HepG2 (cell line): ENCODE measurements at regions not wholly inside any gene's neighbourhood (a gene's known extent, or its start where the extent isn't known, plus 50 kb on each side); places are given as distances from the start of the nearest gene placed in this dataset.

Source experiments
- ATAC-seq: fragments of 200-7000 bp; cut with Tn5 transposase; 3 replicates; pipeline ENCODE4 v1.9.1; 2020; ENCODE audit warnings: mild to moderate bottlenecking, moderate library complexity
- BruUV-seq: library from RNA; stranded (reverse); fragments of 400-500 nt; replicated peaks from 2 replicates; lab custom pipeline; 2021; lab: Mats Ljungman, UMichigan
- CTCF ChIA-PET: fragments of 300-600 bp; formaldehyde crosslinking; extraction: SDS; loops from one replicate; lab custom pipeline; 2021; ENCODE audit warnings: low total read pairs, inconsistent platforms, low intra/inter-chr PET ratio; lab: Yijun Ruan, JAX
- POLR2A ChIA-PET: fragments of 350-600 bp; sonication (Branson Sonifier 250); formaldehyde crosslinking; loops from one replicate; lab custom pipeline; 2020; ENCODE audit warnings: antibody characterized with exemption, inconsistent platforms; lab: Yijun Ruan, JAX
- DNase-seq: peaks from one replicate; pipeline ENCODE4 v3.0.0-alpha.2; 2015; ENCODE audit warnings: low spot score
- FAIRE-seq: peaks from 3 replicates; lab custom pipeline; 2011; peaks lifted over from hg19 to GRCh38; lab: Jason Lieb, UNC
- H2AFZ ChIP-seq: one replicate; pipeline ENCODE4 v1.6.1; 2011; ENCODE audit warnings: low read length, inconsistent platforms
- H3K27ac ChIP-seq: fragments of 300-600 bp; 3 replicates; pipeline ENCODE4 v1.8.0; 2011; ENCODE audit warnings: mixed run types, mild to moderate bottlenecking, mixed read lengths, low read length, inconsistent platforms; ENCODE audit not compliant: insufficient read depth; ENCODE audit errors: extremely low read length
- H3K27me3 ChIP-seq, 2 experiments: fragments of 200-600 bp in 1 of 2; 2 replicates in 1 of 2; 3 replicates in 1 of 2; pipeline versions ENCODE4 v1.6.0 to v1.8.0; 2011; ENCODE audit warnings: low read length in 2 of 2, mild to moderate bottlenecking in 2 of 2, moderate library complexity in 2 of 2, inconsistent platforms in 1 of 2; ENCODE audit not compliant: insufficient read depth in 2 of 2, control insufficient read depth in 1 of 2
- H3K36me3 ChIP-seq, 2 experiments: fragments of 200-600 bp in 1 of 2; replicated peaks in 1 of 2; 2 replicates in 1 of 2; 3 replicates in 1 of 2; pipeline versions ENCODE4 v1.5.1 to v1.8.0; 2011; ENCODE audit warnings: low read length in 2 of 2, inconsistent platforms in 1 of 2; ENCODE audit not compliant: insufficient read depth in 2 of 2, control insufficient read depth in 1 of 2
- H3K4me1 ChIP-seq: 2 replicates; pipeline ENCODE4 v1.5.1; 2012; ENCODE audit warnings: low read length, inconsistent platforms; ENCODE audit not compliant: insufficient read depth
- H3K4me2 ChIP-seq: 2 replicates; pipeline ENCODE4 v1.6.0; 2011; ENCODE audit warnings: low read depth, low read length, inconsistent platforms
- H3K4me3 ChIP-seq, 3 experiments: fragments of 200-600 bp in 1 of 3; sonication (generic), shearing (Covaris generic) in 1 of 3; replicated peaks in 1 of 3; 2 replicates each; pipeline ENCODE4 v1.5.1; 2011 to 2016; ENCODE audit warnings: low read length in 3 of 3, inconsistent platforms in 2 of 3, low read depth in 2 of 3, mild to moderate bottlenecking in 2 of 3, control low read depth in 1 of 3, mixed read lengths in 1 of 3; ENCODE audit not compliant: insufficient read depth in 1 of 3
- H3K79me2 ChIP-seq: one replicate; pipeline ENCODE4 v1.6.1; 2011; ENCODE audit warnings: low read length, inconsistent platforms; ENCODE audit not compliant: insufficient read depth
- H3K9ac ChIP-seq: 2 replicates; pipeline ENCODE4 v1.6.0; 2011; ENCODE audit warnings: mild to moderate bottlenecking, low read depth, low read length, inconsistent platforms; ENCODE audit not compliant: insufficient read depth
- H3K9me3 ChIP-seq: 2 replicates; pipeline ENCODE4 v1.5.1; 2012; ENCODE audit warnings: mild to moderate bottlenecking, low read length
- H4K20me1 ChIP-seq: 2 replicates; pipeline ENCODE4 v1.6.0; 2011; ENCODE audit warnings: inconsistent platforms, mild to moderate bottlenecking, low read length, moderate library complexity; ENCODE audit not compliant: insufficient read depth
- GTF2F1 ChIP-seq: fragments of 150-350 bp; IDR thresholded peaks from 2 replicates; pipeline ENCODE4 v1.6.1; 2014; ENCODE audit warnings: low read length
- MAFF ChIP-seq: IDR thresholded peaks from 2 replicates; pipeline ENCODE4 v1.6.1; 2011; ENCODE audit warnings: low read depth, low read length, improper control_type of control experiment
- MAFK ChIP-seq, 2 experiments: IDR thresholded peaks in 1 of 2; conservative IDR thresholded peaks in 1 of 2; 2 replicates each; pipeline ENCODE4 v1.6.1; 2011; ENCODE audit warnings: improper control_type of control experiment in 2 of 2, low read length in 2 of 2
- NAIF1 ChIP-seq: sonication (generic); formaldehyde crosslinking; IDR thresholded peaks from 2 replicates; pipeline ENCODE4 v1.5.0; 2020; ENCODE audit warnings: mild to moderate bottlenecking, missing genetic modification reagents, borderline replicate concordance
- NFE2L2 ChIP-seq: fragments of 150-350 bp; IDR thresholded peaks from 2 replicates; pipeline ENCODE4 v1.6.1; 2014; ENCODE audit warnings: low read length
- PAF1 ChIP-seq: IDR thresholded peaks from 2 replicates; pipeline ENCODE4 v1.6.1; 2016; ENCODE audit warnings: missing genetic modification reagents, missing compliant biosample characterization
- RORA ChIP-seq: sonication (generic); formaldehyde crosslinking; IDR thresholded peaks from 2 replicates; pipeline ENCODE4 v1.5.0; 2020; ENCODE audit warnings: mild to moderate bottlenecking, missing genetic modification reagents, moderate library complexity
- WGBS: methylation state at CpG from one replicate; pipeline ENCODE4 v1.1.6; 2017; ENCODE audit warnings: low lambda C conversion rate; 5-methylcytosine and 5-hydroxymethylcytosine counted together
- in situ Hi-C: cut with HindIII; loops from 2 replicates; pipeline ENCODE4 v1.10.0; 2017; ENCODE audit warnings: low pct_unique_long_range_greater_than_20kb; ENCODE audit not compliant: extremely low pct_ligation_motif_present
- intact Hi-C: fragments of 100-400 bp; cut with micrococcal nuclease; formaldehyde crosslinking; loops from one replicate; pipeline ENCODE4 v1.10.0; 2022; ENCODE audit not compliant: unreplicated experiment

GRCh38 chr11:98003606-98004371, 1017.0 kb upstream of the CNTN5 start:
- H3K27me3 ChIP-seq, result no peaks in the 10 kb centered on the region
- no peak overlapping the region for H3K4me2 ChIP-seq
- H3K9me3 ChIP-seq, result no peaks in the 10 kb centered on the region
- POLR2A ChIA-PET, result no interaction called here
- intact Hi-C loops, result no loop called here
- no peak for ATAC-seq
- BruUV-seq, result no TSS peak
- TF ChIP-seq NAIF1 (CRISPR knock-in tag) (no peak), NFE2L2 (peak; percentile 39)
- TF ChIP-seq, all 625 proteins: peak for 1
- WGBS, result 0% methylated on average over 1 of the region's 1 CpG
- Histone ChIP-seq H3K4me1 (no peaks in the 10 kb centered on the region), H4K20me1 (no peaks in the 10 kb centered on the region), H3K79me2 (no peaks in the 10 kb centered on the region), H3K4me3 (no peak overlapping the region), H3K27ac (no peak overlapping the region), H3K36me3 (no peaks in the 10 kb centered on the region), H2AFZ (no peak overlapping the region), H3K9ac (no peak overlapping the region)
- in situ Hi-C loops, result no loop called here
- no peak for FAIRE-seq
- DNase-seq, result no peak
- CTCF ChIA-PET, result no interaction called here

DNA sequence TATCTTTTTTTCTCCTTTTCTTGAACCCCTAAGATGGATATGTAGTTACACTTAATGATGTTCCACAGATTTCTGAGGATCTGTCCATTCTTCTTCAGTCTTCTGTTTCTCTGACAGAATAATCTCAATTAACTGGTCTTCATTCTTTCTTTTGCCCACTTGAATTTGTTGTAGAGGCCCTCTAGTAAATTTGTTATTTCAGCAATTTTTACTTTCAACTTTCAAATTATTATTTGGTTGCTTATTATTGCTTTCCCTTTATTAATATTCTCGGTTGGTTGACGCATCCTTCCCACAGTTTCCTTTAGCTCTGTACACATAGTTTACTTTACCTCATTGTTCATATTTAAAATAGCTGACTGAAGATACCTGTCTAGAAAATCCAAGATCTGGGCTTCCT, 1013.7 kb upstream of the CNTN5 start:
- no peak for FAIRE-seq
- no peak overlapping the region for H3K27ac ChIP-seq
- POLR2A ChIA-PET, result no interaction called here
- H2AFZ ChIP-seq, result no peak overlapping the region
- H3K27me3 ChIP-seq, result no peaks in the 10 kb centered on the region
- no peak for TF ChIP-seq RORA (CRISPR knock-in tag)
- TF ChIP-seq PAF1 (CRISPR knock-in tag), result no peak
- no peak for TF ChIP-seq GTF2F1
- TF ChIP-seq MAFK (conservative IDR thresholded peaks at IDR 0.05 in 1 of 2, IDR thresholded peaks at IDR 0.05 in 1 of 2; ENCODE audit: low read length in 2 of 2), result peak; percentile 55 to 61
- TF ChIP-seq MAFF, result peak; percentile 38; the same call in 1 of the 2 replicates
- TF ChIP-seq, all 625 proteins: peak for 2
- Histone ChIP-seq H3K9ac (no peak overlapping the region), H3K79me2 (no peaks in the 10 kb centered on the region), H3K9me3 (no peaks in the 10 kb centered on the region; the same call in 1 of the 2 replicates), H3K4me3 (no peak overlapping the region), H3K4me2 (no peak overlapping the region), H3K36me3 (no peaks in the 10 kb centered on the region), H3K4me1 (no peaks in the 10 kb centered on the region), H4K20me1 (no peaks in the 10 kb centered on the region)
- intact Hi-C loops (no loop called here), in situ Hi-C loops (no loop called here)
- ATAC-seq, result no peak
- no TSS peak for BruUV-seq
- WGBS, result 40% methylated on average over 2 of the region's 2 CpGs
- CTCF ChIA-PET, result no interaction called here
- no peak for DNase-seq
